ENCODE measurements at regions not wholly inside any gene's neighbourhood (a gene's known extent, or its start where the extent isn't known, plus 50 kb on each side); places are given as distances from the start of the nearest gene placed in this dataset.

- H3K27ac Mint-ChIP-seq, result no peak overlapping the region
- peaks cover 16% of the 10 kb centered on the region for H3K4me1 Mint-ChIP-seq
- no peak for ATAC-seq (ENCODE audit: low read depth)
These were observed 352.0 kb downstream of the BCAT1 start for GRCh38 chr12:24596768-24597388.

DNA sequence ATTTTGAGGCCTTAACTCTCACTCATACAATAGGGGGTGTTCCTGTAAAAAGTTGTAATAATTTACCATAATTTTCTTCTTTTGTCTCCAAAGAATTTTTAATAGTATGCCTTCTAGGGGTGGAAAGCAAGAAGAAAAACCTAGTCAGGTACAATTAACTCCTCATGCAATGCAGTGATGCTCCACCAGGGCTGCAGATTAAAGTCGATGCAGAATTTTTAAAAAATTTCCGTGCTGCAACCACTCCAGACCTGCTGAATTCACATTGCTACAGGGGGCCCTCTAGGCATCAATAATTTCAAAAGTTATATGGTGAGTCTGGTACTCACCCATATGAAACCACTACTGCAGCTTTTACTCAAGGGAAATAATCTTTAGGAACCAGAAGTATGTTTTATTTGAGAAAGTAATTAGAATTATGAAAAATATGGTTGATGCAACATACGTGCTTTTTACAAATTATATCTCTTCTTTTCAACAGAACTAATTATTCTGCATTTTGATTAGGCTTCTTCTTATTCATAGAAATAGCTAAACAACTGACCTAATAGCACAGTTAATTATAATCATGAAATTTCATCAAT is 353.2 kb downstream of the BCAT1 start:
- no peak for DNase-seq (ENCODE audit: low spot score in 2 of 2)
- H3K36me3 Mint-ChIP-seq, result no peaks in the 10 kb centered on the region
- H3K4me1 Mint-ChIP-seq, result peaks cover 12% of the 10 kb centered on the region
- no peaks in the 10 kb centered on the region for H3K9me3 Mint-ChIP-seq
- ATAC-seq (ENCODE audit: low read depth), result peak; percentile 30
- H3K4me3 Mint-ChIP-seq, result no peak overlapping the region
- H3K27me3 Mint-ChIP-seq, result no peaks in the 10 kb centered on the region
- no peak overlapping the region for H3K27ac Mint-ChIP-seq

More at GRCh38 chr12:24596768-24597388, 352.0 kb downstream of the BCAT1 start:
- H3K36me3 Mint-ChIP-seq, result no peaks in the 10 kb centered on the region
- H3K27me3 Mint-ChIP-seq, result no peaks in the 10 kb centered on the region
- no peak for DNase-seq (ENCODE audit: low spot score in 2 of 2)
- H3K4me3 Mint-ChIP-seq, result no peak overlapping the region
- no peaks in the 10 kb centered on the region for H3K9me3 Mint-ChIP-seq

DNA sequence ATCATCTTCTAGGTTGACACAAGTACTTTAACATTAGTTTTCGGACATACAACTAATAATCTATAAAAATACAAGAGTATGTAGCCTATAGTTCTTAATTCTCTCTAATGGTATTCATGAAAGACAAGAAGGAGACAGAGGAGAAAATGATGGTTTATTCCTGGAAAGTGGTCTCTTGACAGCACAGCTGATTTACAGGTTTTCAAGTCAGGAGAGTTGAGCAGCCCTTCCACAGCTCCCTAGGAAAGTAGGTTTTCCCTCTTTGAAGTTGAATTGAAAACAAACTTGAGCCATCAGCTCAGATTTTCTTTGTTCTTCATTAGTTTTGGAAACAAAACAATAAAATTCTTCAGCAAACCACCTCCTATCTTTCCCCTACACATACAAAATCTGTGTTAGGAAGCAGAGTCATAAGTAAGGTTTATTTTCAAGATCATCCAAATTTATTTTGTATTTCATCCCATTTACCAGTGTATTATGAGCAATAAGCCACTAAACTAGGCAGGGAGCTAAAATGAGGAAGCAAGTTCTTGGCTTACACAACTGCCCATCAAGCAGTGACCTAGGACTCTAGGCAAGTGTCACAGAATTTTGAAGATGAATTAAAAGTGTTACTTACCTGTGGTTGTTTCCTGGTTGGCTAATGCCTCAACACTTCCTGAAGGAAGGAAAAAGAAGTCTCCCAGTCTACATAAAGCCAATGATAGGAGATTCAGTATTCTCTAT is 357.0 kb downstream of the BCAT1 start:
- H3K36me3 Mint-ChIP-seq, result no peaks in the 10 kb centered on the region
- no peaks in the 10 kb centered on the region for H3K9me3 Mint-ChIP-seq
- H3K27ac Mint-ChIP-seq, result no peak overlapping the region
- no peaks in the 10 kb centered on the region for H3K27me3 Mint-ChIP-seq
- H3K4me3 Mint-ChIP-seq, result no peak overlapping the region
- peaks cover 2% of the 10 kb centered on the region for H3K4me1 Mint-ChIP-seq
- no peak for DNase-seq (ENCODE audit: low spot score in 2 of 2)
- ATAC-seq (ENCODE audit: low read depth), result no peak

DNA sequence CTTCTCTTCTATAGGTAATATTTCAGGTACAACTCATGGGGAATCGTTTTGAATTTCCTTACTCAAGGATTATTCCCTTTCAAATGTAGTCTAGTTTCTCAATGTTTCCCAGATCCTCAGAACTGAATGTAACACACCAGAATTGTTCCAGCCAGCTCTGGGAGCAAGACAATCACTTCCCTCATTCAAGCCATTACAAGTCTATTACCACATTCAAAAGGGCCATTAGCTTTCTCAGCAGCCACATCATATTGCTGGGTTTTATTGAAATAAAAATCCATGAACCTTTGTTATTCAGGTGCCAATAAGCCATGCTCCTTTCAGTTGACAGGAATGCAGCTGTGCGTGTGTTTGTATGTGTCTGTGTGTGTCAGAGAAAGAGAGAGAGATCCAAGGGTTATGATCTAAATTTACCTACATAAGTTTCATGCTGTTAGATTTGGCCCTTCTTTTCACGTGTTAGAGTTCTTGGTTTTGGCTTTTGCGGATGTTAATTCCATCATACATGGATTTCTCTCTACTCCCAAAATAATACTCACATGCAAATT is 357.7 kb downstream of the BCAT1 start:
- no peak overlapping the region for H3K27ac Mint-ChIP-seq
- no peak for DNase-seq (ENCODE audit: low spot score in 2 of 2)
- H3K4me3 Mint-ChIP-seq, result no peak overlapping the region
- H3K27me3 Mint-ChIP-seq, result no peaks in the 10 kb centered on the region
- no peaks in the 10 kb centered on the region for H3K9me3 Mint-ChIP-seq
- no peak for ATAC-seq (ENCODE audit: low read depth)
- H3K4me1 Mint-ChIP-seq, result peaks cover 2% of the 10 kb centered on the region
- no peaks in the 10 kb centered on the region for H3K36me3 Mint-ChIP-seq

GRCh38 chr12:24586293-24586692 is 362.6 kb downstream of the BCAT1 start:
- H3K4me1 Mint-ChIP-seq, result peaks cover 11% of the 10 kb centered on the region
- DNase-seq (ENCODE audit: low spot score in 2 of 2), result no peak
- no peaks in the 10 kb centered on the region for H3K36me3 Mint-ChIP-seq
- H3K27ac Mint-ChIP-seq, result no peak overlapping the region
- H3K27me3 Mint-ChIP-seq, result no peaks in the 10 kb centered on the region
- ATAC-seq (ENCODE audit: low read depth), result no peak
- no peaks in the 10 kb centered on the region for H3K9me3 Mint-ChIP-seq
- H3K4me3 Mint-ChIP-seq, result no peak overlapping the region

DNA sequence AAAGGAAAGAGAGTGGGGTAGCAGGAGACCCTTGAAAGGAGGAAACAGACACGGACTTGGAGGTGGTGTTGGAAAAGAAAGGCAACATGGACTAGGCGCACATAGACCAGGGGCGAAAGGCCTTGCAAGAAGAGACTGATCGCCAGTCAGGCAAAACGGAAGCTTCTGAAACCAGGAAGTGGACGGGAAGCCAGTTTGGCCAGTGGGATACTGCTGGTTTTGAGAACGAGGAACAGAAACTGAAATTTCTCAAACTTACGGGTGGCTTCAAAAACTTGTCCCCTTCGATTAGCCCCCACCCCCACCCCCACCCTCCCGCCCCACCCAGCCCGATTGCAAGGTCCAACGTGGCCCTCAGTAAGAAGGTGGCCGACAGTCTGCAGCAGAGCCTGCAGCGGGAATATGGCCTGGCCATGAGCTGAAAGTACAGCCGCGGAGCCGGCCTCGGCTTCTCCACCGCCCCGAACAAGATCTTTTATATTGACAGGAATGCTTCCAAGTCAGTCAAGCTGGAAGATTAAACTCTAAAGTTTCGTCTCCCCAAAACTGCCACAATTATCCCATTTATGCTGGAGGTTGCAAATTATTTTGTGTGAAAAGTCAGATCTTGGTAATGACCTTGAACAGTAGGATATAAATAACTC is 364.7 kb downstream of the BCAT1 start:
- peaks cover 7% of the 10 kb centered on the region for H3K9me3 Mint-ChIP-seq
- H3K27me3 Mint-ChIP-seq, result no peaks in the 10 kb centered on the region
- H3K4me1 Mint-ChIP-seq, result peaks cover 11% of the 10 kb centered on the region
- peak overlapping the region; percentile 39 for H3K4me3 Mint-ChIP-seq
- DNase-seq (ENCODE audit: low spot score in 2 of 2) (no peak), ATAC-seq (ENCODE audit: low read depth) (peak; percentile 34)
- H3K27ac Mint-ChIP-seq, result no peak overlapping the region
- peaks cover 5% of the 10 kb centered on the region for H3K36me3 Mint-ChIP-seq

GRCh38 chr12:24582954-24583601 is 365.8 kb downstream of the BCAT1 start:
- peaks cover 7% of the 10 kb centered on the region for H3K36me3 Mint-ChIP-seq
- DNase-seq (ENCODE audit: low spot score in 2 of 2) (no peak), ATAC-seq (ENCODE audit: low read depth) (no peak)
- H3K27ac Mint-ChIP-seq, result no peak overlapping the region
- H3K9me3 Mint-ChIP-seq, result peaks cover 9% of the 10 kb centered on the region
- H3K4me3 Mint-ChIP-seq, result peak overlapping the region; percentile 39
- H3K27me3 Mint-ChIP-seq, result no peaks in the 10 kb centered on the region
- H3K4me1 Mint-ChIP-seq, result peaks cover 11% of the 10 kb centered on the region

GRCh38 chr12:24574538-24574937 is 374.4 kb downstream of the BCAT1 start:
- peaks cover 5% of the 10 kb centered on the region for H3K36me3 Mint-ChIP-seq
- DNase-seq (ENCODE audit: low spot score in 2 of 2) (no peak), ATAC-seq (ENCODE audit: low read depth) (no peak)
- H3K9me3 Mint-ChIP-seq, result peaks cover 5% of the 10 kb centered on the region
- no peak overlapping the region for H3K27ac Mint-ChIP-seq
- H3K4me1 Mint-ChIP-seq, result no peaks in the 10 kb centered on the region
- H3K4me3 Mint-ChIP-seq, result no peak overlapping the region
- peaks cover 9% of the 10 kb centered on the region for H3K27me3 Mint-ChIP-seq

GRCh38 chr12:24573621-24574020 is 375.3 kb downstream of the BCAT1 start:
- no peak for ATAC-seq (ENCODE audit: low read depth)
- Mint-ChIP-seq H3K4me1 (no peaks in the 10 kb centered on the region), H3K4me3 (no peak overlapping the region), H3K36me3 (no peaks in the 10 kb centered on the region), H3K27me3 (peaks cover 9% of the 10 kb centered on the region), H3K27ac (no peak overlapping the region), H3K9me3 (no peaks in the 10 kb centered on the region)
- no peak for DNase-seq (ENCODE audit: low spot score in 2 of 2)

- peaks cover 14% of the 10 kb centered on the region for H3K4me1 Mint-ChIP-seq
- H3K9me3 Mint-ChIP-seq, result no peaks in the 10 kb centered on the region
- ATAC-seq (ENCODE audit: low read depth) (no peak), DNase-seq (ENCODE audit: low spot score in 2 of 2) (no peak)
- no peak overlapping the region for H3K4me3 Mint-ChIP-seq
- H3K36me3 Mint-ChIP-seq, result no peaks in the 10 kb centered on the region
- peaks cover 11% of the 10 kb centered on the region for H3K27me3 Mint-ChIP-seq
- H3K27ac Mint-ChIP-seq, result no peak overlapping the region
These were observed 383.6 kb downstream of the BCAT1 start for GRCh38 chr12:24565300-24565699.

DNA sequence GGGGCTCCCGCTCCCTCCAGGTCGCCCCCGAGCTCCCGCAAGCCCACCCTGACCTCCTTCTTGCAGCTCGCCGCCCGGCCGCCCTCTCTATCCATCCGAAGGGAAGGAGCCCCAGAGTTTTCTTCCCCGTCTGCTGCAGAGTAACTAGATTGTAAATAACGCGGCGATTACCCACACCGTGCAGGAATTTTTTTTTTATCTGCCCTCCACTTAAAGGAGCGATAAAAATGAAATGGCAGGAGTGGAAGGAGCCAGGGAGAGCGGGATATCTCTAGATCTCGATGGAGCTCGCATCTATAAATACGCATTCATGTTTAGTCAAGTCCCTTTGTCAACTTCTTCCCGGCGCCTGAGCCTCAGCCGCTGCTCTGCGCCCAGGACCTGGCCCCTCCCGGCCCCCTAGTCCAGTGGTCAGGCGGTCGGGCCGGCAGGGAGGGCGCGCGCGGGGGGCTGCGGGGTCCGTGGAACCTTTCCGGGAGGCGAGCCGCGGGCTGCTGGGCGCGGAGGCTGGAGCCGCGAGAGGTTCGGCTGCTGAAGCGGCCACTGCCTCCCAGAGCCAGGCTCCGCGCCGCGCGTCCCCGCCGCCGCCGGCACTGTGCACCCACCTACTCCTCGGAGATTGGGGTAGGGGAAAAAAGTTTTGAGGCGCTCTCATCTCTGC is 386.0 kb downstream of the BCAT1 start:
- Mint-ChIP-seq H3K27ac (peak overlapping the region; percentile 52), H3K4me3 (peak overlapping the region; percentile 95), H3K36me3 (no peaks in the 10 kb centered on the region), H3K9me3 (no peaks in the 10 kb centered on the region), H3K27me3 (peaks cover 11% of the 10 kb centered on the region), H3K4me1 (peaks cover 14% of the 10 kb centered on the region)
- peak; percentile 7 to 50 for DNase-seq (ENCODE audit: low spot score in 2 of 2)
- ATAC-seq (ENCODE audit: low read depth), result peak; percentile 40

DNA sequence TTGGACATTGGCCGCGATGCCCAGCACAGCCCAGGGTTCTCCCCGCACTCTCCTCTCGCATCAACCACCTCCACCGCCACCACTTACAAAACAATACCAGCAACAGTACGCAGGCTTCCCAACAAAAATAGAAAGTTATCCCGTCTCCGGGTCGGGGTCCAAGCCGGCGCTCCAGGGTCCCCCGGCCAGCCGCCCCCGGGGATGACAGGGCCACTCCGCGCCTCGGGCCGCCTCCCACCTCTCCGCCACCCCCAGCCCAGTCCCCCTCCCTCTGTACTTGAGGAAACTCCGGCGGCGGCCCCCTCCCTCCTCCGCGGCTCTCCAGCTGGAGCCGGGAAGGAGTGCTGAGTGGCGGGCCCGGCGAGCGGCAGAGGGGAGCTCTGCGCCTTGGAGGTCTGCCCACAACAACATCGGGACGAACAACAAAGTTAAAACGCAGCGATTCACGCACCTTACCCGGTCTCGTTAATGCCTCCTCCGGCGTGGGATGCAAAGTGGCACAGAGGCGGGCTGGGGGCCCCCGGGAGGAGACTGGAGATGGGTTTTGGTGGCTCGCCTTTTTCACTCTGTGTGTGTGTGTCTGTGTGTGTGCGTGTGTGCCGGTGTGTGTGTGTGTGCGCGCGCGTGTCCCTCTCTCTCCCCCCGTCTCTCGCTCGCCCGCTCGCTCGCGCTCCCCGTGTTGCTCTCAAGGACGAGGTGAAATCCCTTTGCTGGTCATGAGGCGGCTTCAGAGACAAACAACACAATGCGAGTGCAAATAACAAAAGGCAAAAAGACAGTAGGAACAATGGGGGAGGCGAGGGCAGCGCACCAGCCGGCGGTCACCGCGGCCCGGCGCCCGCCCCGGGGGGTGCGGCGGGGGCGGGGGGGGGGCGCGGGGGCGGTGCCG is 386.8 kb downstream of the BCAT1 start:
- H3K27me3 Mint-ChIP-seq, result peaks cover 11% of the 10 kb centered on the region
- H3K4me1 Mint-ChIP-seq, result peaks cover 14% of the 10 kb centered on the region
- H3K36me3 Mint-ChIP-seq, result no peaks in the 10 kb centered on the region
- H3K27ac Mint-ChIP-seq, result peak overlapping the region; percentile 52
- ATAC-seq (ENCODE audit: low read depth), result peak; percentile 58
- DNase-seq (ENCODE audit: low spot score in 2 of 2), result peak; percentile 16 to 40
- peak overlapping the region; percentile 95 for H3K4me3 Mint-ChIP-seq
- H3K9me3 Mint-ChIP-seq, result no peaks in the 10 kb centered on the region
